HG03039 (cell line): ENCODE measurements at regions not wholly inside any gene's neighbourhood (a gene's known extent, or its start where the extent isn't known, plus 50 kb on each side); places are given as distances from the start of the nearest gene placed in this dataset.

ENCODE experiments used
- ATAC-seq: cut with Tn5 transposase; IDR thresholded peaks from one replicate; pipeline ENCODE4 v1.9.1; 2021; ENCODE audit warnings: mild to moderate bottlenecking, moderate library complexity; ENCODE audit not compliant: unreplicated experiment

GRCh38 chr9:81490605-81491331 is 198.6 kb downstream of the TLE1 start:
- no peak for ATAC-seq

- ATAC-seq: no peak
These were observed 200.3 kb downstream of the TLE1 start for GRCh38 chr9:81489046-81489445.

DNA sequence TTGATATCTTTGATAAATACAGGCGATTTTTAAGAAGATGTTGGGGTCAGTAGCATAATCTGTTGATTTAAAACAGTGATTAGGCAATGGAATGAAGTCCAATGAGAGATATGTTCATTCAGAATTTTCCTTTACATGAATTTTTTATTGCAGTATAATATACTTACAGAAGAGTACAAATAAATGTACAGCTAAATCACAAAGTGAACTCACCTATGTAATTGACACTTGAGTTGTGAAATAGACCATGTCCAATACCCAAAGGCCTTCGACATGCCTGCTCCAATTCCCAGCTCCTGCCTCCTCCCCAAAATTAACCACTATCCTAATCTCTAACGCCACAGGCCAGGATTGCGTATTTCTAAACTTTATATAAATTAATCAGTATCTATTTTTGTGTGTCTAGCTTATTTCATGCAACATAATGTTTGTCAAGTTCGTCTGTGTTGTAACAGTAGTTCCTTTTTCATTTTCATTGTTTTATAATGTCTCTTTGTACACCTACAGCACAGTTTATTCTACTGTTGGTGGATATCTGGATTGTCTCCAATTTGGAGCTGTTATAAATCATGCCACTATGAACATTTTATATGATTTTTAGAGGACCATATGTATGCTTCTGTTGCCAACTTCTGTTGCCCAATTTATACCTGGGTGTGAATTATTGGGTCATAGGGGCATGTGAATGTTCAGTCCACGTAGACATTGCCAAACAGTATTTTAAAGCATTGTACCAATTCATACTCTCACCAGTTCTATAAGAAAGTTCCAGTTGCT is 208.3 kb downstream of the TLE1 start:
- no peak for ATAC-seq

GRCh38 chr9:81479573-81479972 is 209.8 kb downstream of the TLE1 start:
- ATAC-seq: no peak

- no peak for ATAC-seq
These were observed 211.7 kb downstream of the TLE1 start for GRCh38 chr9:81477669-81478068.

- ATAC-seq: no peak
These were observed 212.4 kb downstream of the TLE1 start for GRCh38 chr9:81476813-81477490.

DNA sequence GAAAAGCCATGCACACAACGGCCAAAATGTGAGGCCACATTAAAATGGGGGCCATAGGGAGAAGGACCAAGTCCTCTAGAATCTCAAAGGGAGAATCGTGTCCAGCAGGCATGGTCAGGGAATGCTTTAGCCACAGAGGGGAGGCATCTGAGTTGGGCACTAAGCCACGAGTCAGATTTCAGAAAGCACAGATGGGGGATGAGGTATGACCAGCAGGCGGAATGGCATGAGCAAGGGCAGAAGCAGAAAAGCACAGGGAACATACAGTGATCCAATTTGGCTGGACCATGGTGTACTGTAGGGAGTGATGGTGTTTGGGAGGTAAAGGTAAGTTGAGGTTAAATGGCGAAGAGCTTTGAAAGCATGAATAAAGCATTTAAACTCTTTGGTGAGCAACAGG is 214.6 kb downstream of the TLE1 start:
- no peak for ATAC-seq

- no peak for ATAC-seq
These were observed 215.2 kb downstream of the TLE1 start for GRCh38 chr9:81474125-81474524.

- ATAC-seq: no peak
These were observed 215.6 kb downstream of the TLE1 start for GRCh38 chr9:81473708-81474107.

- no peak for ATAC-seq
These were observed 216.1 kb downstream of the TLE1 start for GRCh38 chr9:81473206-81473605.

DNA sequence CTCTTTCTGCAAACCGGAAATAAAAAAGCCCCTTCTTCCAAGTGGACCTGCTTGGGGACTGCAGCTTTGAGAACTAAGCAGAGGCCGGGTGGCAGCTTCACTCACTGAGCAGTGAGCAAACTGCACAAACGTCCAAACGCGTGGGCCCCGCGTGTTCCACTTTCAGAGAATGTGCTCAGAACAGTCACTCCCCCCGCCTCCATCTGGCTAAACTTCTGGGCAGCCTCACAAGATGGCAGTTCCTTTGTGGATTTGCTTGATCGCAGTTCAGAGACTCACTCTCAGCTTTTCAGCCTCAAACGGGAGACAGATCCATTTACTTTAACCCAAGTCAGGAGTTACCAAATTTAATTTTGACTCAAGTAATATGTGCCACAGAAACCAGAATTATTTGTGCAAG is 216.6 kb downstream of the TLE1 start:
- ATAC-seq: no peak

DNA sequence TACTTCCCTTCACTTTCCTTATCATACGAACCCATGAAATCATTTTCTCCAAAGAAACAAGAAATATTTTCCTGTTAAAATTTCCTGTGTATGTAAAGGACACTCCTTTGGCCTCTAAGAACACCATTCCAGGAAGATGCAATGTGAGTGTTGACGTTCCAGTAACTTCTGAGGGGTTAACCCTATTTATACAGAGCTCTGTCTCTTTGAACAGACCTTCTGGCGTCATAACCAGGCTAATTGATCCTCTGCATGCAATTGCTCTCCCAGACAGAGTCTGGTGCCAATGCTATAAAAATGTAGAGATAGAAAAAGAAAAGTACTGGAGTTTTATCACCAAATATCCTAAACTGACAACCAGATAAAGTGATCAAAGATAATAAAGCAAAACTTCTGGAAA is 218.5 kb downstream of the TLE1 start:
- no peak for ATAC-seq

GRCh38 chr9:81468084-81468595 is 221.2 kb downstream of the TLE1 start:
- no peak for ATAC-seq

DNA sequence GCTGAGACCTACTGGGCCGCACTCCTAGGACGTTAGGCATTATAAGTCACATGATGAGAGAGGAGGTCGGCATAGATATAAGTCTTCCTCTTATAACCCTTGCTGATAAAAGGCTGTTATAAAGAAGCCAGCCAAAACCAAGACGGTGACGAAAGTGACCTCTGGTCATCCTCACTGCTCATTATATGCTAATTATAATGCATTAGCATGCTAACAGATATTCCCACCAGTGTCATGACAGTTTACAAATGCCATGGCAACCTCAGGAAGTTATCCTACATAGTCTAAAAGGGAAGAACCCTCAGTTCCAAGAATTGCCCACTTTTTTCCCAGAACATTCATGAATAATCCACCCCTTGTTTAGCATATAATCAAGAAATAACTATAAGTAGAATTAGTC is 222.4 kb downstream of the TLE1 start:
- ATAC-seq: no peak

- no peak for ATAC-seq
These were observed 223.8 kb downstream of the TLE1 start for GRCh38 chr9:81465468-81466011.

DNA sequence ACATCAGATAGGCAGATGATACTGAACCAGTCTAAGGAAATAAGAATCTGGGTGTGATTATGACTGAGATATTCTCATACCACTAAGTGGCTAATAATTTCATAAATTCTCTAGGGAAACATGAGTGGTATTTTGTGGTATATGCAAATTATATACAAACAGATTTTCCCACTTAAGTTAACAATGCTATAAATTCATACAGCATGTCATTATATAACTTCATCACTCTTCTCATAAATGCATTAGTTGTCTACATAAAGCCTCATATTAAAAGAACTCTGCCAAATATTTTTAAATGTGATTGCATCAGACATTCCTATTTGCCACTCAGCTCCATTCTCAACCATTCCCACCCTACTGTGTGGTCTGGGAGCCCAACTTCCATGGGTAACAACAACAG is 226.5 kb downstream of the TLE1 start:
- no peak for ATAC-seq

DNA sequence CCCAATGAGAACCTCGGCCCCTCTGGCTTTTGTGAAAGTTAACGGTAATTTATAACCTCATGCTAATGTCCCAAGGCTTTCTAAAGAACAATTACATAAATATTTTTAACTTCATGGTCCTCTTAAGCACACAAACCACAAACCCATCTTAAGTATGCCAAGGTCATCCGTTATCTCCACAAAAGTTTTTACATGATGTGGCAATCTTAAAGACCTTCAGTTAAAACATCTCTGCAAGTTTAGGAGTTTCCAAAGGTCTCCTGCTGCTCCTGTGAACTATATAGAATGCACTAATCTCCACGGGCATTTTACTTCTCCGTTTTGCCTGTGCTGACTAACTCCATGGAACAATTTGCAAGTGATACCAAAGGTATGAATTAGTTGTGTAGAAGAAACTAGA is 228.2 kb downstream of the TLE1 start:
- ATAC-seq: no peak

GRCh38 chr9:81460693-81461092 is 228.7 kb downstream of the TLE1 start:
- ATAC-seq: no peak

- no peak for ATAC-seq
These were observed 229.8 kb downstream of the TLE1 start for GRCh38 chr9:81459591-81459990.

DNA sequence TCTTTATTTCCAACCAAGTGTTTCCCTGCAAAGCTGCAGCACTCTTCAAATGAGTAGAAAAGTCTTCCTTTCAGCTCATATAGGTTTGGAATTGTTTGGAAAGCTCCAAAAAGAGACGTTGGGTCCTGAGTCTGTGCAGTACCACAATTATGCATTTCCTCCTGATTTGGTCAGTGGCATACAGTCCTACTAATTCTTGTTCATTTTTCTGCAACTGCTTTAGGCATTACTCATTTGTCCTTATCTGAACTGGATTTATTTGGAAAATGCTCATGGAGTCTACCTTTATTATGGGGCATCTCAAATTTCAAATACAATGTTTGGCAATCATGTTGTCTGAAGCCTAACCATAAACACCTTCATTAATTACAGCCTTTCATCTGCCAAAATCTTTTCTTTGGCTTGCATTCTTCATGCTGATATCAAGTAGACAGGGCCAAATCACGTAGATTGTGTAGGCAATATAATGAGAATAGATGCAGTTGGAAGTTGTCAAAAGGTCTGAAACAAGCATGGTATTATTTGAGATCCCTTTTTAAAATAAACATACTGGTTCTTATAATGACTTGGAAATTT is 232.8 kb downstream of the TLE1 start:
- no peak for ATAC-seq
